HG03045 (cell line): ENCODE measurements at regions not wholly inside any gene's neighbourhood (a gene's known extent, or its start where the extent isn't known, plus 50 kb on each side); places are given as distances from the start of the nearest gene placed in this dataset.

Experiments
- ATAC-seq: cut with Tn5 transposase; IDR thresholded peaks from one replicate; pipeline ENCODE4 v1.9.1; 2021; ENCODE audit warnings: mild to moderate bottlenecking, moderate library complexity; ENCODE audit not compliant: unreplicated experiment

DNA sequence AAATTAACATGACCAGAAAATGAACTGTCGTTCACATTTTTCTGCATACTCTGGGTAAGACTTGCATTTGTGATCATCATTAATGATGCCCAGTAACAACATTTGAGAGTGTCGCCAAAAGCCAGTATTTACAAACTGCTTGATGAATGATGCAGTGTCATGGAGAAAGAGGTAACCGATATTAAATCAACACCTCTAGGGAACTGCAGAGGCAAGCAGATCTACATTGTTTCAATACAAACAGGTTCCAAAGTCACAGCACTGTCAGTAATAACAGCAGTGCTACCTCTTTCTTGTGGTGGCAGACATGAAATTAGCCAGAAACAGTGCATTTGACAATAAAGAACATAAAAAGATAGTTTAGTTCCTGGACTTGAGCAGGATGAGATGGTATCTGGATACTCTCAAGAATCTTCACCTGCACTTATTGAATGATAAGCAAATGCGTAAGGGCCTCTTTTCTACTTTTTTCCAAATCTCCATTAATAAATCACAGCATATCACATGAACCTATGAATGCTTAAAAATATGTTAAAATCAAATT lies 456.6 kb downstream of the ARHGEF28 start:
- no peak for ATAC-seq

DNA sequence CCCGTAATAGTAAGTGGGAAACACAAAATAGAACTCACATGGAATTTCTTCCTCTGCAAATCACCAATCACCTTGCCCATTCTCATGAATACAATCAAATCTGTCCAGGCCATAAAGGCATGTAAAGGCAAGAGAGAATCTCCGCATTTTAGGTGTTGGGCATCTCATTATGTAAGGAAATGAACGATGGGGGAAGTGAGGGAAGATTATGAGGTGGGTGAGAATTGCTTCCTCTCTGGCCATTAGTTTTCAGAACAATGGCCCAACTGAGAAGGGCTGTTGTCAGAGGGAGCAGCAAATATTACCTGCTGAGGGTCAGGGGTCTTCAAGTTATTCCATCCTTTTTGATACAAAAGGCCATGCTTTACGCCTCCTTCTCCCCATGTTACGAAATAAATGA lies 455.1 kb downstream of the ARHGEF28 start:
- no peak for ATAC-seq

DNA sequence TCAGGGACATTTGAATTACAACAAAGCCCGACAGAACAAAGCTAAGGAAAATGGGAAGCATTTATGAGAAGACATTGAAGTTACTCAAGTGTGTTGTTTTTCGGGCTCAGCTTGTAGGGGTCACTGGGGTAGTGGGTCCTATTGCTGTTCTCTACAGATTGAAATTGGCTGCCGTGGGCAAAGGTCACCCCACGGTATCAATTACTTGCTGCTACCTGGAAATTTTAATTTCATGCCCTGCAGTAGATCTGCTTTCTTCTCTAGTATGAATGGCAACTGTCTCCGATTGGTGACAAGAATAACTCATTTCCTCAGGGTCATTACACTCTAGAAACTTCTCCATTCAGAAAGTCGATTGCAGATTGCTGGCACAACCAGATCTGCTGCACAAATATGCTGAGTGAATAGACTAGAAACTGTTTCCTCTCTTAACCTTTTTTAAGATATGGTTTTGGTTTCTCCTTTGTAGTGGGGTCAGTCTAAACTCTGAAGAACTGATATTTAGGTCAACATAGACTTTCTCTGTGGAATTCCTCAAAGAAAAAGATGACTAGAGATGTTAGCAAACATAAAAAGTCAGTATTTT lies 454.1 kb downstream of the ARHGEF28 start:
- no peak for ATAC-seq

DNA sequence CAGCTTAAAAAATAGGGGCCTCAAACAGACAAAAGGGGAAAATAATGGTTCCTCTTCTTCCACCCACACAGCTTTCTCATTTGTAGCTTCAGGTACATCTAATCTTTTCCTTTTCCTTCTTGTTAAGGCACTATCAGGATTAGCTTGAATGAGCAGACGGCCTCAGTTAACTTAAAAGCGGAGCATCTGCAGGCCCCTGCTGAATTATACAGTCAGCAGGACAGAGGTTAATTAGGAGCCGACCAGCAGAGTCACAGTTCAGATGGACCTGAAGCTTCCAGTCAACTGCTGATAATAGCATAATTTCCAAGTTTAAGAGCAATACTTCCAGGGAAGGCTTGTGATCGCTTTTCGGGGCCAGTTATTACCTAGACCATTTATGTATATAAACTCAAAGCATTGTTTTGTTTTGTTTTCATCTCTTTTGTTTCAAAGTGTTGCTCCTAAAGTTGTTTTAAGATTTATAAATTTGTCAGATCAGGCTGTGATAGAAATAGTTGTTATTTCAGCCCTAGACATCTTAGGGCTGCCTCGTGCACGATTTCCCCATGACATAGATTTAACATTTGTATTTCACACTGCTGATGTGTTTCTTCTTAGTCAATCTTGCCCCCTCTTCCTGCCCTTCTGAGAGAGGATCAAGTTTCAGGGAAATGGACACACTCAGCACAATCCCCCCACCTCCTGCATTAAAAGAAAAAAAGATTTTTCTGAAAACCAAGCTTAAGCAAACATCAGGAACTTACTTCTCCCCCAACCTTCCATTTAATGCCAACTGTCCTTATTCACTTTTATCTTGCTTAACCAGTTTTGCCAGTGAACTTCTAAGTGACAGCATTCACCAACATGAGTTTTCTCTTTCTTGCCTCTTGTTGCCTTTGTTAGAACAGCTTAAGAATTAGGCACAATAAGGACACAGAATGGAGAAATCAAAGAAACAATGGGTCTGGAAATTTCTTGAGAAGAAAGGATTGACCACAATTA lies 449.8 kb downstream of the ARHGEF28 start:
- no peak for ATAC-seq

DNA sequence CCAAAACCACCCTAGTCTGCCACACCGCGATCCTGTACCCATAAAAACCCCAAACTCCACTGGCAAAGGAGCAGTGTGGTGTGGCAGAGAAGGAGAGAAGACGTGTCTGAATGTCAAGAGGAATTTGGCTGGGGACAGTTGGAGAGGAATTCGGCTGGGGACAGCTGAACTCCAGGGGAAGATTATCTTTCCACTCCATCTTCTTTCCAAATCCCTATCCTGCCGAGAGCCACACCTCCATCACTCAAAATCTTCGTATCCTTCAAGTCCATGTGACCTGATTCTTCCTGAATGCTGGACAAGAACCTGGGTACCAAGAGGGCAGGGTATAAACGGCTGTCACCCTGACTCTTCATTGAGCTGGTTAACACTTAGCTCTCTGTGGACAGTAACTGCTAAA lies 448.1 kb downstream of the ARHGEF28 start:
- no peak for ATAC-seq

DNA sequence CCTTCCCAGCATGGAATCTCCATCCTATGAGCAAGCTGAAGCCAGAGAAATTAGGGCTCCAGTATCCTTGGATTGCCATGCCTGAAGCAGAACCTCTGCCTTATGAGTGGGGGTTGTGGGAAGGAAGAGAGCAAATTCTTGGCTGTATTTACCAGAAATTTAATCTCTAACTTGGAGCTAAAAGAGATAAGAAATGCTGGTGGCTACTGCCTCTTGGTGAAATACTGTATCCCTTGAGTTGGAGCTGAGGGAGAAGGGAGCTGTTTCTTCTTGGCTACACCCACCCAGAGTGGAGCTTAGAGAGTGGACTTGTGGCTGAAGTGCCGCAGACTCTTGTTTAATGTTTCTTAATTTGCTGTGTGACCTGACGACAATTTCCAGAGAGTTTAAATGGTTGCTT lies 447.3 kb downstream of the ARHGEF28 start:
- no peak for ATAC-seq

- ATAC-seq = no peak
These were observed 446.6 kb downstream of the ARHGEF28 start for GRCh38 chr5:74072646-74073045.

GRCh38 chr5:74070766-74071165 lies 444.8 kb downstream of the ARHGEF28 start:
- ATAC-seq = no peak

- no peak for ATAC-seq
These were observed 443.7 kb downstream of the ARHGEF28 start for GRCh38 chr5:74069741-74070140.

- ATAC-seq = no peak
These were observed 441.9 kb downstream of the ARHGEF28 start for GRCh38 chr5:74067748-74068541.

GRCh38 chr5:74064911-74065310 lies 438.9 kb downstream of the ARHGEF28 start:
- no peak for ATAC-seq

DNA sequence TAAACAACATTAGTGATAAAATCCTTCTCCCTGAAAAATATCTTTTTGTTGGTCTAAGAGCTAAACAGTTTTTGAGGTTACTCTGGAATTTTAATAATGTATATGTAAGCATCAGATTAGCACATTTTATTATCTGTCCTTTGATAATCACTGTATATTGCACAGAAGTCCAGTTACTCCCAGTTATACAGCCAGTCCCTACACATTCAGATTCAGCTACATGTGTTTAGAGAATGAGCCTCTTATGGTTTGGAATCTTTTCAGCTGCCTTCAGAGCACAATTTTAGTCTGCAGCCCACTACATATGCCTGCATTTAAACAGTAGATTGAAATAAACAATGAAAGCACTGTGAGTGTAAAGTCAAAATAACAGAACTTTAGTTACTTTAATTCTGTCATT lies 438.2 kb downstream of the ARHGEF28 start:
- ATAC-seq = no peak

- ATAC-seq = no peak
These were observed 437.8 kb downstream of the ARHGEF28 start for GRCh38 chr5:74063821-74064220.

DNA sequence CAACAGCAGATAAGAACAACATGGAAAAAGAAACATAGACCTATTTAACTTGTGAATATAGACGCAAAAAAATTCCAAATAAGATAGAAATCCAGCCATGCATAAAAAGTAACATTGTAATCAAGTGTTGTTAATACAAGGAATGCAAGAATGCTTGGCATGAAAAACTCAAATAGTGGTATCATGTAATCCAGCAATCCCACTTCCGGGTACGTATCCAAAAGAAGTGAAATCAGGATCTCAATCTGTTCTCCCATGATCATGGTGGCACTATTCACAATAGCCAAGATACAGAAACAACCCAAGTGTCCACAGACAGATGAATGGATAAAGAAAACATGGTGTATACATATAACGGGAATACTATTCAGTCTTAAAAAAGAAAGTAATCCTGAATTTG lies 437.4 kb downstream of the ARHGEF28 start:
- ATAC-seq = no peak

DNA sequence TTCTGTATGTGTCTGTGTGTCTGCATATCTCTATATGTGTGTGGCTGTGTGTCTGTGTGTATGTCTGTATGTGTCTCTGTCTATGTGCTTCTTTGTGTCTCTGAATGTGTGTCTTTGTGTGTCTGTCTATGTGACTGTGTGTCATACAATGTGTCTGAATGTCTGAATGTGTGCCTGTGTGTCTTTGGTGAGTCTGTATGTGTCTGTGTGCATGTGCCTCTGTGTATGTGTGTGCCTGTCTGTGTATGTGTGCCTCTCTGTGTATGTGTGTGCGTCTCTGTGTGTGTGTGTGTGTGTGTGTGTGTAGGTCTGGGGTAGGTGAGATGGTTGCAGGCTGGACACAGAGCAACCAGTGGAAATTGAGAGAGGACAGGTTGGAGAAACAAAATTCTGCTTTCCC lies 435.3 kb downstream of the ARHGEF28 start:
- ATAC-seq = no peak

GRCh38 chr5:74059706-74060105 lies 433.7 kb downstream of the ARHGEF28 start:
- ATAC-seq = no peak

DNA sequence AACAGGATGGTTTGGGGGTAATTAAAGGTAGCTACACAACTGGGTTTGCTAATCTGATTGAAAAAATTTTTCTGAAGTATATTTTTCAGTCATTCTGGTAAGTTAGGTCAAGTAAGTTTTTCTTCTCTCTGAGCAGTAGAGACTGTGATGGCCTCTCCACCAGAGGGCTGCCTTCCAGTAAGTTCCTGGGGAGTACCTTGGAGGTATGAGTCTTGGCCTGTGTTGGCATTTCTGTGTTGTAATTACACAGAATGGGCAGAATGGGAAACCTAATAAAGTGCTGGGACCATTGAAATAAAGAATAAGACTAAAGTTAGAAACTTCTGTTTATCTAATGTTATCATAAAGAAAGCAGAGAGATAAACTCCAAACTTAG lies 430.8 kb downstream of the ARHGEF28 start:
- no peak for ATAC-seq

GRCh38 chr5:74056107-74056788 lies 430.3 kb downstream of the ARHGEF28 start:
- no peak for ATAC-seq

DNA sequence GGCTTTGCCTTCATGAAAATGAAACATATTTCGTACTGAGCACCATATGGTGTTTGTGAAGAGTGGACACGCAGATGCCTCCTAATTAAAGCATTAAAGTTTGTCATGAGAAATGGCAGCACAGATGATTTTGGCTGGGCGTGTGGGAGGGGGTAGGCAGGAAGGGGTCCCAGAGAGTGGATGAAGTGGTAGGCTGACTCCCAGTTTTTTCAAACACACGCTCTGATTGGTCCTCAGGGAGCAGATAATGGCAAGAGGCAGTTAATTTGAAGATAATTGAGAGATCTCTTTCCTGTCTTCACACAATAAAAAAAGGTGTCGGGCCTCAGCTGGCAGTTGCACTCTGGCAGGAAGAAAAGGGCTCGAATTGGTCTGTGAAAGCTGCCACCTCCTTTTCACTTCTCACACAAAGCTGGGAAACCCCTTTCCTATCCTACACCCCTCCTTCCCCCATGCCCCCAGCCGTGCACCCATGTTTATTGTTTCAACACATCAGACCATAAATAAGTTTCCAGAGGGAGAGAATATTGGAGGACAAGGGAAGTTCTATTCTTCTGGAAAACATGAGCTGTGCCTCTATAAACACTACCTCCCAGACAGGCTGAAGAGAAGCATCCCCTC lies 429.6 kb downstream of the ARHGEF28 start:
- no peak for ATAC-seq
